HG03457 (cell line): ENCODE measurements at regions not wholly inside any gene's neighbourhood (a gene's known extent, or its start where the extent isn't known, plus 50 kb on each side); places are given as distances from the start of the nearest gene placed in this dataset.
"Not testable (repeated sequence)": the region's sequence is repeated elsewhere in the genome, so short reads cannot be mapped to it uniquely, and the experiment has no call there.

ENCODE experiments used
- ATAC-seq: cut with Tn5 transposase; IDR thresholded peaks from one replicate; pipeline ENCODE4 v1.9.1; 2021; ENCODE audit warnings: moderate number of reproducible peaks; ENCODE audit not compliant: unreplicated experiment

GRCh38 chr2:89756616-89757015 is 1065.1 kb downstream of the RPIA start:
- ATAC-seq: not testable (repeated sequence)

GRCh38 chr2:89758332-89759026 is 1067.0 kb downstream of the RPIA start:
- ATAC-seq: not testable (repeated sequence)

DNA sequence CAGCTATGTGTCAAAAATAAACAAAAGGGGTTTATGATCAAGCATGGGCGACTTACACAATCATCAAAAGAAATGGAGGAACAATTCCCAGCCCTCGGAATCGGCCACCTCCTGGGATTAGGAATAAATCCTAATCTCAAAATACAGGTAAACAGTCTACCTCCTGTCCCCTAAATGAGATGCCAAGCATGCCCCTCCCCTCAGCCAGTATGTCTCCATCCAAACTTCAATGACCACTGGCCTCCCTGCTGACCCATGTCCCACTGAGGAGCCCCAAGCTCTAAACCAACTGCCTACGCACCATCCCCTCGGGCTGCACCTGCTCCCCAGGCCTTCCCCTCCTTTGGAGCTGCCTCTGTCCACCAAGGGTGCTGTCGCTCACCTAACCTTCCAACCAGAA is 1069.3 kb downstream of the RPIA start:
- ATAC-seq: not testable (repeated sequence)

DNA sequence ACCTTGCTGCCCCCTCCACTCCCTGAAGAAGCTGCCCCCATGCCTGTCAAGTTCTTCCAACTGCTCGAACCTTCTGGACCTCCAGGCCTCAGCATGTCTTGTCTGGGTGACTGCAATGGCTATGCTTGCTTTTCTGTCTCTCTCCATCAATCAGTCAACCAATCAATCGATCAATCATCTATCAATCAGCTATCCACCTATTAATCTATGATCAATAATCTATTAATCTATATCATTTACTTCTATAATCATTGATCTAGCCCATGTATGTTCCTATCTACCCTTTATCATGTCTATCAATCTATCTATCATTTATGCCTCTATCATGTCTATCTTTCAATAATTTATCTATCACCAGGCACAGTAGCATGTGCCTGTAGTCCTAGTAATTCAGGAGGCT is 1069.7 kb downstream of the RPIA start:
- not testable (repeated sequence) for ATAC-seq

- not testable (repeated sequence) for ATAC-seq
These were observed 1070.4 kb downstream of the RPIA start for GRCh38 chr2:89761863-89762262.

DNA sequence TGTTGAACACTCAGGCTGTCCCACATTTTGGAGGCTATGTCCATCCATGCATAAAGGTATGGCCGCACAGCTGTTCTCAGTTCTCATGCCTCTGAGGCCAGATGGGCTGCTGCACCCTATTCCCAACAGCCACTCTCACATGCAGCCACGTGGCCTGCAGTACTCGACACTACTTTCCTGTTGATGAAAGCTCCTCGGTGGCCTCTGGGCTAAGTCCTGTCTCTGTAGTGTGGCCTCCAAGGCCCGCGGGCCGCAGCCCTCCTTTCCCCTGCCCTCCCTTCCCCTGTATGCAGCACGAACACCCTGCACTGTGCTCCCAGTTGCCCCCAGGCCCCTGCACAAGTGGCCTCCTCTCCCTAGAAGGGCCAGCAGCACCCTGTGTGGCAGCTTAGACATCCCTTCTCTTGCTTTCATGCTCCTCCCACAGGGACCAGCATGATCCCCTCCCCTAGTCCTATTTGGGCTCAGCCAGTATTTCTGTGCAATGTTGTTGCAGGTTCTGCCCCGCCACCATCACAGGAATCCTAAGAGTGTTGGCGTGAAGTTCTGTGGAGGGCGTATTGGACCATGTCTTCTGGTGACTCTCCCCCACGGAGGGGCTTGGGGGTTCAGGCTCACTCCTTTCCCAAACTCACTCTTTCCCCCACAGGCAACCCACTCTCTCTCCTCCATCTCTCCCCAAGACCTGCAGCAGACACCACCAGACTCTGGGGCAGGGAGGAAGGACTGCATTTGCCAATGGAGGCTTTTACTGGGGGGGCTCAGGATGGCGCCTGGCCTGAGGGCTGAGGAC is 1071.2 kb downstream of the RPIA start:
- not testable (repeated sequence) for ATAC-seq

GRCh38 chr2:89763254-89763580 is 1071.7 kb downstream of the RPIA start:
- ATAC-seq: no peak

- no peak for ATAC-seq
These were observed 1072.4 kb downstream of the RPIA start for GRCh38 chr2:89763581-89764485.

DNA sequence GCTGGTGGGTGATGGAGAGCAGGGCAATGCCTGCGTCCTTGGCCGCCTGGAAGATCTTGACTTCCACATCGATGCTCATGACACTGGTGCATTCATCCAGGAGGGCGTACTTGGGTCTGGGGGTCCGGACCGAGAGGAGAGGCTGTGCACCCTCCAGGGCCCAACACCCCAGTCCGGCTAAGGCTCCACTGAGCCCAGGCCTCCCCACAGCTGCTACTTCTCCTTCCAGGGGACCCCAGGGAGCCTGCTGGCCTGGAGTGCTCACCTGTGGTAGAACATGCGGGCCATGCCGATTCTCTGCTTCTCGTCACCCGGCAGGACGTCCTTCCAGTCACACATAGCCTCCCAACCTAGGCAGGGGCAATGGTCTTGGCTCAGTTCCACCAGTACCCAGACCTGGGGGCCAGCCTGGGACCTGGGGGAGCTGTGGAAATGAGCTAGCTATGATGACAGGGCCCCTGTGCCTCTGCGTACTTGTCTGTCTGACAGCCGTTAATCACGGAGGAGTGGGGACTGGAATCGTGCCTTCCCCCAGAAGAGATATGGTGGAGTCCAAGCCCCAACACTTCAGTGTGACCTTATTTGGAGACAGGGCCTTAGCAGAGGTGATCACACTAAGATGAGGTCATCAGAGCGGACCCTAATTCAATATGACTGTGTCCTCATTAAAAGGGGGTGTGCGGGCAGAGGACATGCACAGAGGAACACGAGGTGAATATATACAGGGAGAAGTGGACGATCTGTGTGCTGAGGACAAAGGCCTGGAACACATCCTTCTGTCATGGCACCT is 1073.3 kb downstream of the RPIA start:
- ATAC-seq: not testable (repeated sequence)

DNA sequence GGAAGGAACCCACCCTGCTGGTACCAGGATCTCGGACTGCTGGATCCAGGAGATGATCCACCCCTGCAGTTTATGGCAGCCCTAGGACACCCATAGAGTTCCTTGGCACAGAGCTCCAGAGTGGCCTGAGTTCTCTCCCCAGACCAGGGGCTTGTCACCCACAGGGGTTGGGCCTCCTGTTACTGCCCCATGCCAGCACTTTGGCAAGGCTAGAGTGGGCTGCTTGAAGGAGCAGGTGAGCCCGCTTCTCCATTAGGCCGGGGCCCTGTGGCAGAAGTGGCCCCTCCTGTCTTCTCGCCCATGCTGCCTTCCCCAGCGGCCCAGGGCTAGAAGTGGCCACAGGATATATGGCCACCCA is 1073.9 kb downstream of the RPIA start:
- not testable (repeated sequence) for ATAC-seq

DNA sequence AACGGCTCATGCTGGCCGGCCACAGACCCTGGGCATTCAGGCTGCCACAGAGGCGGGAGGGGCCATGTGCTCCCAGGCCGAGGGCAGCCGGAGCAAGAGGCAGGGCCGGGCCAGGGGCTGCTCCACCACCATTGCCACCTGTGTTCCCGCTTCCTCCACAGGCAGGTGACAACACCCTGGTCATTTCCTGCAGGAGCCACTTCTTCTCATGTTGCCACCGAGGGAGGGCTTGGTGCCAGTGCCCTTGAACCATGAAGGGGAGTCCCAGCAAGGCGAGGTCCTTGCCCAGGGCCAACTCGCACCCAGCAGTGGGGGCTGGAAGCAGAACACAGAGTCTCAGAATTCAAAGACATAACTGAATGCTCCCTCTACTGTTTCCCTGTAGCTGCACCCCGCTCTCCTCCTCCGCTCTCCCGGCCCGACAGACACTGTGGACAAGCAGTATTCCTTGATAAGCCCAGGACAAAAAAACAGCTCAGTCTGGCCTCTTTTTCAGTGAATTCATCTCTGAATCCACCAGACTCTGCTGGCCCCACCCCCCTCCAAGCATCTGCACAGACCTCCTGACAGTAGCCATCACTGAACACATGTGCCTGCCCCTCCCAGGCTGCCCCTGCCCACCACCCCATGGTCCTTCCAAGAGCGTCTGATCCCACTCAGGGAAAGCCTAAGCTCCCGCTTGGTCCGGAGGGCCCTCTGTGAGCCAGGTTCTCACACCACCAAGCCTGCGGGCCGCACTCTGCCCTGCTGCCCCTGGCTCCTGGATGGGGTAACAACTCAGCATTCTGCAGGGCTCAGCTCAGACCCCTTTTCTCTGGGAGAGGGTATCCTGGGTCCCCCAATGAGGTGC is 1074.9 kb downstream of the RPIA start:
- ATAC-seq: not testable (repeated sequence)

GRCh38 chr2:89767058-89767457 is 1075.6 kb downstream of the RPIA start:
- ATAC-seq: not testable (repeated sequence)

DNA sequence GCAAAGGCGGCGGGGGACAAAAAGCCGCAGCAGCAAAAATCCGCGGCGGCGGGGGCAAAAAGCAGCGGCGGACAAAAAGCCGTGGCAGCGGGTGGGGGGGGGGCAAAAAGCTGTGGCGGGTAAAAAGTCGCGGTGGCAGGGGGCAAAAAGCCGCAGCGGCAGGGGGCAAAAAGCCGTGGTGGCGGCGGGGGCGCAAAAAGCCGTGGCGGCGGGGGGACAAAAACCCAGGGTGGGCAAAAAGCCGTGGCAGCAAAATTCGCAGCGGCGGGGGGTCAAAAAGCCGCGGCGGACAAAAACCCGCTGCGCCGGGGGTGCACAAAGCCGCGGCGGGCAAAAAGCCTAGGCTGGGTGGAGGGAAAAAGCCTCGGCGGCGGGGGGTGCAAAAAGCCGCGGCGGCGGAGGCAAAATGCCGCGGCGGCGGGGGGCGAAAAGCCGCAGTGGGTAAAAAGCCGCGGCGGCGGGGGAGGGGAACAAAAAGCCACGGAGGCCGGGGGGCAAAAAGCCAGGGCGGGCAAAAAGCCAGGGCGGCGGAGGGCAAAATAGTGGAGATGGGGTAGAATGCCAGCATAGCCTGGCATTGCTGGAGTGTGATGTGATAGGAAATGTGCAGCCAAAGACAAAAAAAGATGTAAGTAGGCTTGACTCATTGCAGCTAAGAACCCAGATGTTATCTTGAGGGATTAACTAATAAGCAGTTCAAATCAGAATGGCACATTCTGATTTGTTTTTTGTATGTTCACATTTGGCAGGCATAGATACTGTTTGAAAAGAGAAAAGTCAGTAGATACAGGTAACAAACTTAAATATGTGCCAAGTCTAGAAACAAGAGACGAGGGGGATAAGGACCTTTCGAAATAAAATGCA is 1076.3 kb downstream of the RPIA start:
- ATAC-seq: no peak

DNA sequence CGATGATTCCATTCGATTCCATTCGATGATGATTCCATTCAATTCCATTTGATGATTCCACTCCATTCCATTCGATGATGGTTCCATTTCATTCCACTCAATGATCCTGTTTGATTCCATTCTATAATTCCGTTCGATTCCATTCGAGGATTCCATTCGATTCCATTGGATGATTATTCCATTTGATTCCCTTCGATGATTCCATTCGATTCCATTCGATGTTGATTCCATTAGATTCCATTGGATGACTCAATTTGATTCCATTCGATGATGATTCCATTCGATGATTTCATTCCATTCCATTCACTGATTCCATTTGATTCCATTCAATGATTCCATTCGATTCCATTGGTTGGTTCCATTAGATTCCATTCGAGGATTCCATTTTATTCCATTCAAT is 1084.4 kb downstream of the RPIA start:
- ATAC-seq: no peak

DNA sequence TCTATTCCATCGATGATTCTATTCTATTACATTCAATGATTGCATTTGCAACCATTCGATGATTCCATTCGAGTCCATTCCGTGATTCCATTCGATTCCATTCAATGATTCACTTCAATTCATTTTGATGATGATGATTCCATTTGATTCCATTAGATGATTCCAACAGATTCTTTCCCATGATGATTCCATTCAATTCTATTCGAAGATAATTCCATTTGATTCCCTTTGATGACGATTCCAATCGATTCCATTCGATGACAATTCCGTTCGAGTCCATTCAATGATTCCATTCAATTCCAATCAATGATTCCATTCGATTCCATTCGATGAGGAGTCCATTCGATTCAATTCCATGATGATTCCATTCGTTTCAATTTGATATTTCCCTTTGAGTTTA is 1088.8 kb downstream of the RPIA start:
- no peak for ATAC-seq

- ATAC-seq: no peak
These were observed 1090.5 kb downstream of the RPIA start for GRCh38 chr2:89781962-89782361.

DNA sequence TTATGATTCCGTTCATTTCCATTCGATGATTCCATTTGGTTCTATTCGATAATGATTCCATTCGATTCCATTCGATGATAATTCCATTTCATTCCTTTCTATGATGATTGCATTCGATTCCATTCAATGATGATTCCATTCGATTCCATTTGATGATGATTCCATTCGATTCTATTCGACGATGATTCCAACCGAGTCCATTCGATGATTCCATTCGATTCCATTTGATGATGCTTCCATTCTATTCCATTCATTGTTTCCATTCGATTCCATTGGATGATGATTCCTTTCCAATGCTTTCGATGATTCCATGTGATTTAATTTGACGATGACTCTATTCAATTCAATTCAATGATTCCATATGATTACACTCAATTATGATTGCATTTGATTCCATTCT is 1093.5 kb downstream of the RPIA start:
- no peak for ATAC-seq

- not testable (repeated sequence) for ATAC-seq
These were observed 1094.1 kb downstream of the RPIA start for GRCh38 chr2:89785528-89785927.

GRCh38 chr2:89786642-89787041 is 1095.2 kb downstream of the RPIA start:
- not testable (repeated sequence) for ATAC-seq
